Fibroblast of skin of left biceps (primary cell): ENCODE measurements at regions not wholly inside any gene's neighbourhood (a gene's known extent, or its start where the extent isn't known, plus 50 kb on each side); places are given as distances from the start of the nearest gene placed in this dataset.
"Not testable (repeated sequence)": the region's sequence is repeated elsewhere in the genome, so short reads cannot be mapped to it uniquely, and the experiment has no call there.

Experiments used
- DNase-seq, 2 experiments: peaks; one replicate each; pipeline ENCODE4 v3.0.0-alpha.2; 2013; ENCODE audit warnings: low read depth in 2 of 2

DNA sequence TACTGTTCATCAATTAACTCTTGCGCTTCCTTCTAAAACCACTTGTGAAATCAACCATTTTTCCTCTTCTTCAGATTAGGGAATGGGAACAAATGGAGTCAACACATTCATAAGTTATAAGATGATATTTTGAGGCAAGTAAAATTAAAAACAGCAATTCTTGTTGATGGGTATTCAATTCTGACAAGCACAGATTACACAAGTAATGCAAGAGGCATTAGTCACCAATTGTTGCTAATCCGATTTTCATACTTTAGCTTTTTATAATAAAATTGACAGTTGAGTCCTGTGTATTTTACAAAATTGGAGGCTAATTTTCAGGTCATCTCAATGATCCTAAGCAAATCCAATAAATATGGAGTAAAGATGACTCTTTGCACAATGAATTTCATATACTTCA is 918.4 kb upstream of the SOX9 start:
- DNase-seq, result no peak

GRCh38 chr17:71203953-71204352 is 916.9 kb upstream of the SOX9 start:
- no peak for DNase-seq

- not testable (repeated sequence) for DNase-seq
These were observed 914.9 kb upstream of the SOX9 start for GRCh38 chr17:71205951-71206350.

DNA sequence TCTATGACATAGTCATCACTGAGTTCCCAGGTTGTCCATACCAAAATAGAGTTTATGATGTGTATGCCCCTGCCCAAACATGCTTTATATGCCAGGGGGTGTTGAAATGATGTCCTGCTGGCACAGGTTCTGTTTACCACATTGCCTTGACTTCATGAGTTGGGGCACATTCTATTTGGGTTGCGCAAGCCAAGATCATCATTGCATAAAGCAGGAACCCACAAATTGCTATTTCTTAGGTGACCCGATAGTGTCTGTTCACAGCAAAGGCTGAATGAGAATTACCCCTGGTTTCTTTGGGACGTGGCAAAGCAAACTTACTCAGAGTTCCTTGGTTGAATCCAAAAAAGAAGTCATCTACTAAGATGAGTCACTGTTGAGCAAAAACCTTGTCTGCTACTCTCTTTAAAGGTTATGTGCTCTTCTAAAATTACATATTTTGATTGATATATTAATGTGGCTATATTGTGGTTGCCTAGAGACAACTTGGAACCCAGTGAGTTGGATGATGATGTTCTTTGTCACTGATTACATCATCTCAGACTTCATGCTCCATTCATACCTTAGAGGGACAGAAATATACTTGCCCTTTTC is 912.6 kb upstream of the SOX9 start:
- DNase-seq, result peak; percentile 64 to 67

- no peak for DNase-seq
These were observed 906.9 kb upstream of the SOX9 start for GRCh38 chr17:71213936-71214335.

DNA sequence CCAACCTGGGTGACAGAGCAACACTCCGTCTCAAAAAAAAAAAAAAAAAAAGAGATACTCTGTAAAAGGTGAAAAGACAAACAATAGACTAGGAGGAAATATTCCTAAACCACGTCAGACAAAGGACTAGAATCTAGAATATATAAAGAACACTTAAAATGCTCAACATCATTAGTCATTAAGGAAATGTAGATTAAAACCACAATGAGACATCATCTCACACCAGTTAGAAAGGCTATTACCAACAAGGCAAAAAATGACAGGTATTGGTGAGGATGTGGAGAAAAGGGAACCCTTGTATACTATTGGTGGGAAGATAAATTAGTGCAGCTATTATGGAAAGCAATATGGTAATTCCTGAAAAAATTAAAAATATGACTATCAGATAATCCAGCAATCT is 903.1 kb upstream of the SOX9 start:
- no peak for DNase-seq

GRCh38 chr17:71224824-71225575 is 895.8 kb upstream of the SOX9 start:
- no peak for DNase-seq

- DNase-seq, result no peak
These were observed 893.0 kb upstream of the SOX9 start for GRCh38 chr17:71227841-71228240.

- no peak for DNase-seq
These were observed 891.8 kb upstream of the SOX9 start for GRCh38 chr17:71229070-71229469.

DNA sequence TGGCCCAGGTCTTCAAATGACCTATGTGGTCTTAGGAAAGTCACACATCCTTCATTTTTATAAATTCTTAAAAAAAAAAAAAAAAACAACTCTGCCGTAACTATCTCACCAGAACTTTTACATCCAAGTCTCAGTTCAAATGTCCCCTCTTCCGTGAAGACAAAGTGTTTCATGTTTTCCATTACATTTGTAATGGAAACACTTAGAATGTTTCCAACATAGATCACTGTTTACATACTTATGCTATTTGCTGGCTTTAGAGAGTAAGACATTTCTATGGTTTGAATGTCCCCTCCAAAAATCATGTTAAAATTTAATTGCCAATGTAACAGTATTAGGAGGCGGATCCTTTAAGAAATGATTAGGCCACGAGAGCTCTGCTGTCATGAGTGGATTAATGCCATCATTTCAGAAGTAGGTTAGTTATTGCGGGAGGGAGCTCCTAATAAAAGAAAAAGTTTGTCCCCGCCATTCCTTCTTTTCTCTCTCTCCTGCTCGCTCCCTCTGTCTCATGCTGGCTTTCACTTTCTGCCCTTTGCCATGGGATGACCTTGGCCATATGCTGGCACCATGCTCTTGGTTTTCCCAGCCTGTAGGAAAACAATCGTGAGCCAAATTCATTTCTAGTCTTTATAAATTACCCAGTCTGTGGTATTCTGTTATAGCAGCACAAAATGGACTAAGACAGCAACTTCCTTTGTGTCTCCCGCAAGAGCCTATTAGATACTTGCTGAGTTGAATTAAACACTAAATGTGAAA is 887.8 kb upstream of the SOX9 start:
- no peak for DNase-seq

DNA sequence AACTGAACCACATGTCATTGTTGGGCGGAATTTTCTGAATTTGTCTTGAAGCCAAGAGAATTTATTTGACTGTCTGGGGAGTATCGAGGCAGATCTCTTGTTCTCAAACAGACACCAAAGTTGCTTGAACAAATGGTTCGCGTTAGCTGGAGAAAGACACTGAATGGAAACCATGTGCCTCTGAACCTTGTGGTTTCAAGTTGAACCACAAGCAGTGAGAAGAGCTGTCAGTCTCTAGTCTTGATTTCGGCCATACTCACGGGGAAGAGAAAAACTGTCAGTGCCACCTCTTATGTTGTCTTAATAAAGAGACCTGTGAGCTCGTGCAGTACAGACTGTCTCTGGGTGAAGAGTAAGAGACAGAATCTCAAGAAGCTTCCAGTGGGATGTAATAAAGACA is 886.5 kb upstream of the SOX9 start:
- DNase-seq, result no peak

- no peak for DNase-seq
These were observed 882.8 kb upstream of the SOX9 start for GRCh38 chr17:71237903-71238538.

DNA sequence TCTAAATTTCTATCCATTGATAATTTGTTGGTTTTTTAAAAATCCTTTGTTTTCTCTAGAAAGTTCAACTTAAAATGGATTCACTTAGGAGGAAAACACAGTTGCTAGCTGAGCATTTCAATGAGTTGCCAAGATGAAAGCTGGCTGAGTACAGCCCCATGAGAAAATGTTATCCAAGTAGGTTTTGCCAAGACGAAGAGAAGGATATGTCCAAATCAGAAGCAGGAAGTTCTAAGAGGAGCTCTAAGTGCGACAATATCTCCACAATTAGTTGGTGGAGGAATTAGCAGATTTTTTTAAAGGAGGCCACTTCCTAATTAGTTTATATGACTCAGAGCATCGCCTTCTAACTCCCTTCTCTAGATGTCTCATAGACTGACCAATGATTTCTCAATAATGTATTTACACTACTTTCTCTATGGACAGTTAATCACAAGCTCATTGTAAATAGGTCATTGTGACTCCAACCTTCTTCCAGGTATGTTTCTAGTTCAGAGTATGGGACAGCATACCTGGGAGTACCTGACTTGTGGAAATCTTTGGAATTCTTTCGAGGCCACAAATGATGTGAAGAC is 873.3 kb upstream of the SOX9 start:
- DNase-seq, result no peak

- DNase-seq, result no peak
These were observed 869.5 kb upstream of the SOX9 start for GRCh38 chr17:71251276-71251675.

GRCh38 chr17:71251951-71252350 is 868.9 kb upstream of the SOX9 start:
- DNase-seq, result peak; percentile 83 to 87

GRCh38 chr17:71252436-71252835 is 868.4 kb upstream of the SOX9 start:
- DNase-seq, result no peak

GRCh38 chr17:71257096-71257495 is 863.7 kb upstream of the SOX9 start:
- no peak for DNase-seq

- no peak for DNase-seq
These were observed 860.4 kb upstream of the SOX9 start for GRCh38 chr17:71260366-71260940.

DNA sequence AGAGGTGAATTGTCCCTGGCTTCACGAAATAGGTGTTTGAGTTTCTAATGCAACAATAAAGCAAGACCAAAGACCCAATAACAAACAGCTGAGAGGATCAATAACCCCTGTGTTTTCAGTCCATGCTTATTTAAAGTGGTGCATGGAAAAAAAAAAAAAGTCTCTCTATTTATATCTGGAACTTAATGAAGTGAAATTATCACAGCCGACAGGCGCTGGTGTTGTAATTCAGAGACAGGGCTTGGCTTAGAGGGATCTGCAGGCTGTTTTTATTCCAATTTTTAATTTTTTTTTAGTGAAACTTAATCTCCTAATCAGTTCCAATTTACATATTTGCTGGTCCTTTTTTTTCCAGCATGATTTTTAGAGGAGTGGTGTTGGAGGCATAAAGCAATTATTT is 858.2 kb upstream of the SOX9 start:
- no peak for DNase-seq

DNA sequence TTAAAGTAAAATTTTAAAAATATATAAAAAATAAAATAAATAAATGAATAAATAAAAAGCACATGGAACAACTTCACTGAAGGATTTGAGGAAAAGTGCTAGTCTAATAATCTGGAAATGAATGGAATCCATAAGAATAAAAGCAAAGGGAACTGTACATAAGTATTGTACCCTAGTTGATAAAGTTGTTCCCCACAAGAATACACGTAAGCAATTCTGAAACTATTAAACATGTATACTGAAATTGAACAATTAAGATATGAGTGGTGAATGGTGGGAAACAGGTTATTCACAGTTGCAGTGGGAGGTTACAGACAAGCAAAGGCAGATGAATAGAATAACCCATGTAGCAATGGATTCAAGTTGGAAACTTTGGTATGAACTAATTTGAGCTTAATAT is 853.2 kb upstream of the SOX9 start:
- no peak for DNase-seq

DNA sequence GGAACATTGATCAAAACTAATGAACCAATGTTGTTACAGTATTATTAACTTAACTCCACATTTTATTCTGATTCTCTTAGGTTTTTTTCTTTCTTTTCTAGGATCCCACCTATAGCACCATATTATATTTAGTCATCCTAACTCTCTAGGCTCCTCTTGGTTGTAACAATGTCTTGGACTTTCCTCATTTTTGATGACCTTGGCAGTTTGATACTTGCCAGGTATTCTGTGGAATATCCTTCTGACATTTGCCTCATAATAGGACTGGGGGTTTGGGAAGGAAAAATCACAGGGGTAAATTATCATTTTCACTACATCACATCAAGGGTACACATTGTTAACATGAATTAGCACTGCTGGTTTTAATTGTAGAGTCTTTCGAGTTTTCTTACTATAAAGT is 851.6 kb upstream of the SOX9 start:
- no peak for DNase-seq

DNA sequence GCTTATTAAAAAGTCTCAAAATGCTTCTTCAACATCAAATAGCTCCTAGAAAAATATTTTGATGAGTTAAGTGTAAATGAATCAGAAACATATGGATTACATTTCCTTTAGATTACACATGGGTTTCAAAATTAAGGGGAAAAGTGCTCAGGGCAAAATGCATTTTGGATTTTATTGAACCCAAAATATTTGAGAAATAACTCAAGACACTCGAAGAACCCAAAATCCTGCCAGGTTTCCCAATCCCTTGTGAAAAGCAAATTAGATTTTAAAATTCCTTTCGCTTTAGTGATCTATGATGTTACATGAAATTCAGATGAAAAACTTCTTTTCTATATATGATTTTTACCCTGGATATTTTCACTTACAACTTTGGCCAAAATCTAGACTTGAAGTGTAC is 847.4 kb upstream of the SOX9 start:
- peak; percentile 58 to 62 for DNase-seq
